Epithelial cell of esophagus (primary cell): ENCODE measurements at regions not wholly inside any gene's neighbourhood (a gene's known extent, or its start where the extent isn't known, plus 50 kb on each side); places are given as distances from the start of the nearest gene placed in this dataset.
"Not testable (repeated sequence)": the region's sequence is repeated elsewhere in the genome, so short reads cannot be mapped to it uniquely, and the experiment has no call there.

Source experiments
- DNase-seq: peaks from one replicate; pipeline ENCODE4 v3.0.0; 2010; ENCODE audit warnings: low read depth
- H3K4me3 ChIP-seq: 2 replicates; pipeline ENCODE4 v1.5.1; 2011; ENCODE audit warnings: mild to moderate bottlenecking, low read length, control low read depth
- TF ChIP-seq, protein P1 (sequence below): IDR thresholded peaks from 2 replicates; pipeline ENCODE4 v1.5.1; 2011; ENCODE audit warnings: low read depth, mild to moderate bottlenecking, low read length, control low read depth, inconsistent platforms; ENCODE audit not compliant: insufficient read depth; ENCODE audit errors: missing control alignments

DNA sequence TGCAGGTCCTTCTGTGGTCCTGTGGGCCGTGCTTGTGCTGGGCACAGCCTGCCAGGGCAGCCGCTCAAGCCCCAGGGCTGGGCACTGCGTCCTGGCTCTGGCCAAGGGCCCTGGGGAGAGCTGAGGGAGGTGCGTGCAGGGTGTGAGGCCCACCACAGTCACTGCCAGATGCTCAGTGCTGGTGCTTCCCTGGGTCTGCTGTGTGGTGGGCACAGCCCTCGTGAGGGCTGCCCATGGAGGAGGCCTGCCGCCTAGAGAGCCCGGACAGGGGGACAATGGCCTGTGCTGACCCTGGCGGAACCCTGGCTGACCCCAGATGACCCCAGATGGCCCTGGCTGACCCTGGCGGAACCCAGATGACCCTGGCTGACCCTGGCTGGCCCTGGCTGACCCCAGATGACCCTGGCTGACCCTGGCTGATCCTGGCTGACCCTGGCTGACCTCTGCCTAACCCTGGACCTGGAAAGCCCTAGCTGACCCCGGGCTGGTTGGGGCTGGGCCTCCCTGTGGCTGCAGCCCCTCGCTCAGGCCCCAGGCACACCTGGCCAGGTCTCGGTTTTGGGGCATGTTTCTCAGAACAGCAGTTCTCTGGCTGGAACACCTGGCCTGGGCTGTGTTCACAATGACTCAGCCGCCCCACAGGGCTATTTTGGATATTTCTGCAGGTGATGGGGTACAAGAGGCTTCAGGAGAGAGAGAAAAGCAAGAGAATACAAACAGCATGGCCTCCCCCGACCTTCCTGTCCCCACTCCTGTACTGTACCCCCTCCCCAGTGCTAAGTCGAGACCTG is 55.4 kb downstream of the TMEM121 start:
- DNase-seq, result no peak
- TF ChIP-seq, protein P1, sequence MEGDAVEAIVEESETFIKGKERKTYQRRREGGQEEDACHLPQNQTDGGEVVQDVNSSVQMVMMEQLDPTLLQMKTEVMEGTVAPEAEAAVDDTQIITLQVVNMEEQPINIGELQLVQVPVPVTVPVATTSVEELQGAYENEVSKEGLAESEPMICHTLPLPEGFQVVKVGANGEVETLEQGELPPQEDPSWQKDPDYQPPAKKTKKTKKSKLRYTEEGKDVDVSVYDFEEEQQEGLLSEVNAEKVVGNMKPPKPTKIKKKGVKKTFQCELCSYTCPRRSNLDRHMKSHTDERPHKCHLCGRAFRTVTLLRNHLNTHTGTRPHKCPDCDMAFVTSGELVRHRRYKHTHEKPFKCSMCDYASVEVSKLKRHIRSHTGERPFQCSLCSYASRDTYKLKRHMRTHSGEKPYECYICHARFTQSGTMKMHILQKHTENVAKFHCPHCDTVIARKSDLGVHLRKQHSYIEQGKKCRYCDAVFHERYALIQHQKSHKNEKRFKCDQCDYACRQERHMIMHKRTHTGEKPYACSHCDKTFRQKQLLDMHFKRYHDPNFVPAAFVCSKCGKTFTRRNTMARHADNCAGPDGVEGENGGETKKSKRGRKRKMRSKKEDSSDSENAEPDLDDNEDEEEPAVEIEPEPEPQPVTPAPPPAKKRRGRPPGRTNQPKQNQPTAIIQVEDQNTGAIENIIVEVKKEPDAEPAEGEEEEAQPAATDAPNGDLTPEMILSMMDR, result no peak
- no peak overlapping the region for H3K4me3 ChIP-seq

GRCh38 chr14:105582639-105583038 is 56.3 kb downstream of the TMEM121 start:
- TF ChIP-seq, protein P1, result no peak
- DNase-seq, result peak; percentile 8
- no peak overlapping the region for H3K4me3 ChIP-seq

GRCh38 chr14:105583914-105584313 is 57.5 kb downstream of the TMEM121 start:
- not testable (repeated sequence) for H3K4me3 ChIP-seq, DNase-seq

- not testable (repeated sequence) for DNase-seq, H3K4me3 ChIP-seq
Measured at GRCh38 chr14:105585290-105585689, 58.9 kb downstream of the TMEM121 start.

GRCh38 chr14:105585722-105586121 is 59.3 kb downstream of the TMEM121 start:
- not testable (repeated sequence) for H3K4me3 ChIP-seq, DNase-seq

DNA sequence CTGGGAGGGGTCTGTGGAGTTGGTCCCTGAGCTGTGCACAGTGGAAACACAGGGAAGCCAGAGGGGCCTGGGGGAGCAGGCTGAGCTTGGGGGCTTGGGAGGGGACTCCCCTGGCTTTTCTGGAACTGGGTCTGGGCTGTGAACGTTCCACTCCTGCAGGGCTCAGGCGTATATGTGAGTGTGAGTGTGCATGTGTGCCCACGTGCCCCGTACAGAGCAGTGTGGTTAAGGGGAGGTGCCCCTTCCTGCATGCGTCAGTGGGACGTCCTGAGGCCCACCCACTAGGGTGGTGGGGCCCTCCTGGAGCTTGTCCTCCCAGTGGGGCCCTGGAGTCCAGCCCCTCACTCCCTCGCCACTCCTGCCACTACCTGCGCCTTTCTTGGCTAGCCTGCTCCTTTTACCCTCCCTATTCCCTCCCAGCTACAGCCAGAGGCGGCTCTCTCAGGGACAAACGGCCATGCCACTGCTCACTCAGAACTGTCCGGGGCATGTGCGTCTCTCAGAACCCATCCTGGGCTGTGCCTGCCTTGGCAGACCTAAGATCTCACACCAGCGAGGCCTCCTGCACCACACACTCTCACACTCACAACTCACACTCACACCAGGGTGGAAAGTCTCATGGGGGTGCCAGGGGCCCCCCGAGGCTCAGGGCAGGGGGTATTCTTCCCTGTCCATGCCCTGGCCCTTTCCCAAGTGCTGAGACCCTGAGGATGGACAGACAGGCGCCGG is 59.9 kb downstream of the TMEM121 start:
- not testable (repeated sequence) for DNase-seq, H3K4me3 ChIP-seq

DNA sequence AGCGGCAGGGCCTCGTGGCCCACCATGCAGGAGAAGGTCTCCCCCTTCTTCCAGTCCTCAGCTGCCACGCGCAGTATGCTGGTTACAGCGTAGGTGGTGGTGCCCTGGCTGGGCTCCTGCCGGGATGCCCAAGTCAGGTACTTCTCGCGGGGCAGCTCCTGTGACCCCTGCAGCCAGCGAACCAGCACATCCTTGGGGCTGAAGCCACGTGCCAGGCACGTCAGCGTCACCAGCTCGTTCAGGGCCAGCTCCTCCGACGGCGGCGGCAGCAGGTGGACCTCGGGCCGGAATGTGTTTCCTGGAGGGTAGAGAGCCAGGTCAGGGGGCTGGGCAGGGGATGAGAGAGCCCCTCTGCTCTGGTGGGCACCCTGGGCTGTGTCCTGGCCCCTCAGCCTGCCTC is 60.7 kb downstream of the TMEM121 start:
- not testable (repeated sequence) for H3K4me3 ChIP-seq, DNase-seq

- DNase-seq, result not testable (repeated sequence)
Measured at GRCh38 chr14:105587482-105588235, 61.3 kb downstream of the TMEM121 start.

GRCh38 chr14:105588236-105588860 is 62.0 kb downstream of the TMEM121 start:
- TF ChIP-seq, protein P1, result no peak
- H3K4me3 ChIP-seq, result no peak overlapping the region
- DNase-seq, result no peak

More at GRCh38 chr14:105587482-105588235, 61.3 kb downstream of the TMEM121 start:
- not testable (repeated sequence) for H3K4me3 ChIP-seq
